ENCODE measurements at regions not wholly inside any gene's neighbourhood (a gene's known extent, or its start where the extent isn't known, plus 50 kb on each side); places are given as distances from the start of the nearest gene placed in this dataset.

DNA sequence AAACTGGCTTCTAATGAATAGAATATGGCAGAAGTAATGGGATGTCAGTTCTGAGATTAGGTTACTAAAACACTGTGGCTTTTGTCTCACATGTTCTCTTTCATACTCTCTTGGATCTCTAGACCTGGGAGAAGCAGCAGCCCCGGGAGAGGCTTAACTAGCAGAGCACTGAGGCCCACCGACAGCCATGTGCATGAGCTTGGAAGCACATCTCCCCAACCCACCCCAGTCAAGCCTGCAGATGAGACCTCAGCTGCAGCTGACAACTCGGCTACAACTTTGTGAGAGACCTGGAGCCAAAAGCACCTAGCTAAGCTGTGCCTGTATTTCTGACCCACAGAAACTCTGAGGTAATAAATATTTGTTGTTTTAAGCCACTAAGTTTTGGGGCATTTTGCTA is 100.8 kb downstream of the TRIM29 start:
- Histone ChIP-seq H3K23ac (ENCODE audit: low read depth, low read length) (no peak overlapping the region), H3K14ac (replicated peaks; ENCODE audit: low read depth, low read length) (no peak overlapping the region), H3K79me1 (ENCODE audit: low read depth in 1 of 2, low read length in 2 of 2) (no peaks in the 10 kb centered on the region), H4K91ac (ENCODE audit: insufficient read depth, low read depth, low read length) (no peak overlapping the region), H4K5ac (ENCODE audit: low read depth, low read length) (no peak overlapping the region), H2BK20ac (ENCODE audit: low read depth, low read length) (no peak overlapping the region), H3K4me3 (ENCODE audit: insufficient read depth, low read depth, low read length) (no peak overlapping the region), H3K9me3 (ENCODE audit: control insufficient read depth, insufficient read depth, low read length) (no peaks in the 10 kb centered on the region), H3K36me3 (ENCODE audit: control insufficient read depth, insufficient read depth, low read length) (no peaks in the 10 kb centered on the region), H4K20me1 (ENCODE audit: insufficient read depth, low read length) (no peaks in the 10 kb centered on the region), H4K8ac (ENCODE audit: low read depth in 2 of 2, low read length in 2 of 2) (no peak overlapping the region), H3K9me1 (ENCODE audit: insufficient read depth, low read length) (no peaks in the 10 kb centered on the region), H2AFZ (replicated peaks; ENCODE audit: low read length, poor library complexity) (no peak overlapping the region), H2BK15ac (ENCODE audit: low read depth, low read length) (no peak overlapping the region), H2BK120ac (ENCODE audit: low read depth, low read length) (no peak overlapping the region), H2BK5ac (ENCODE audit: low read depth, low read length, poor library complexity, severe bottlenecking) (no peak overlapping the region), H2AK9ac (replicated peaks; ENCODE audit: low read depth, low read length, poor library complexity) (no peak overlapping the region), H3K56ac (ENCODE audit: extremely low read depth, insufficient read depth, low read length) (no peak overlapping the region), H3K27ac (ENCODE audit: insufficient read depth, low read length) (no peak overlapping the region), H3K4ac (ENCODE audit: low read depth, low read length) (no peak overlapping the region), H2AK5ac (ENCODE audit: low read depth, low read length) (no peak overlapping the region), H3K4me2 (ENCODE audit: low read depth, low read length) (no peak overlapping the region), H3K9ac (ENCODE audit: low read depth, low read length) (no peak overlapping the region), H3K18ac (ENCODE audit: low read depth, low read length) (no peak overlapping the region), H3K27me3 (ENCODE audit: control insufficient read depth, insufficient read depth, low read length) (peaks cover 2% of the 10 kb centered on the region; the same call in 1 of the 2 replicates), H3K4me1 (ENCODE audit: control insufficient read depth, insufficient read depth, low read length) (no peaks in the 10 kb centered on the region)
- intact Hi-C loops (cut with micrococcal nuclease) (no loop called here), in situ Hi-C loops (cut with MboI; ENCODE audit: low sequenced_read_pairs) (no loop called here), dilution Hi-C loops (cut with HindIII; ENCODE audit: low sequenced_read_pairs, unreplicated experiment) (no loop called here)
- no CpG with 5 or more reads among the region's 3 CpGs for WGBS, 2 experiments (ENCODE audit: extremely low coverage in 2 of 2, insufficient read length in 1 of 2)
- BruUV-seq (replicated peaks): no TSS peak
- DNase-seq: no peak
- TF ChIP-seq MXI1 (IDR thresholded peaks at IDR 0.05; ENCODE audit: borderline replicate concordance, low read depth, low read length) (no peak), SMC3 (IDR thresholded peaks at IDR 0.05; ENCODE audit: low read depth, low read length) (no peak)
- POLR2A ChIA-PET (ENCODE audit: unreplicated experiment): no interaction called here
- ATAC-seq (ENCODE audit: low read depth): no peak
- CTCF ChIA-PET: no interaction called here

All from IMR-90 (cell line).